Fibroblast of villous mesenchyme (primary cell): ENCODE measurements at regions not wholly inside any gene's neighbourhood (a gene's known extent, or its start where the extent isn't known, plus 50 kb on each side); places are given as distances from the start of the nearest gene placed in this dataset.

Experiments used
- DNase-seq: peaks from one replicate; pipeline ENCODE4 v3.0.0-alpha.2; 2010; ENCODE audit warnings: low read depth
- H3K4me3 ChIP-seq: 2 replicates; pipeline ENCODE4 v1.5.1; 2011; ENCODE audit warnings: low read depth, mild to moderate bottlenecking, low read length
- TF ChIP-seq, protein P1 (sequence below): IDR thresholded peaks from 2 replicates; pipeline ENCODE4 v1.5.1; 2012; ENCODE audit warnings: low read depth, mild to moderate bottlenecking, low read length; ENCODE audit not compliant: insufficient read depth

DNA sequence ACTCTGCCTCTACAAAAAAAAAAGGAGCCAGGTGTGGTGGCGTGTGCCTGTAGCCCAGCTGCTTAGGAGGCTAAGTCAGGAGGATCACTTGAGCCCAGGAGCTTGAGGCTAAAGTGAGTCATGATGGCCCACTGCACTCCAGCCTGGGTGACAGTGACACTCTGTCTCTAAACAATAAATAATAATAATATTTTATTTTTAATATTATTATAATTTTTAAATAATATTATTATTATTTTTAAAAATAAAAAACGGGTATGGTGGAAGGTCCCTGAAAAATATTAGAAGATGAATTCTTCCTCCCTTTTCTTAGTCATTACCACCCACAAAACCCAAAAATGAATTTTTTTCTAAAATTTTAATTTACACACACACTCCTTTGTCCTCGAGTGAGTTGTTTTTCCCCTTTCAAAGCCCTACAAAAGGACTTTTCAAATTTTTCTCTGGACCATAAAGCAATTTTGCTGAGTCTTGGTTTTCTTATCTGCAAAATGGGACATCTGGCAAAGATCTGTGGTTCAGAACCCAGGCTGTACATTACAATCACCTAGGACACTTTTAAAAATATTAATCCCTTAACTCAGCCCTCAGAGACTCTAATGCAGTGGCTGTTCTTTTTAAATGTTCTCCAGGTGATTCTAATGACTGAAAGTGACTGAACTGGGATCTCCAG lies 174.0 kb upstream of the NEBL start:
- TF ChIP-seq, protein P1, sequence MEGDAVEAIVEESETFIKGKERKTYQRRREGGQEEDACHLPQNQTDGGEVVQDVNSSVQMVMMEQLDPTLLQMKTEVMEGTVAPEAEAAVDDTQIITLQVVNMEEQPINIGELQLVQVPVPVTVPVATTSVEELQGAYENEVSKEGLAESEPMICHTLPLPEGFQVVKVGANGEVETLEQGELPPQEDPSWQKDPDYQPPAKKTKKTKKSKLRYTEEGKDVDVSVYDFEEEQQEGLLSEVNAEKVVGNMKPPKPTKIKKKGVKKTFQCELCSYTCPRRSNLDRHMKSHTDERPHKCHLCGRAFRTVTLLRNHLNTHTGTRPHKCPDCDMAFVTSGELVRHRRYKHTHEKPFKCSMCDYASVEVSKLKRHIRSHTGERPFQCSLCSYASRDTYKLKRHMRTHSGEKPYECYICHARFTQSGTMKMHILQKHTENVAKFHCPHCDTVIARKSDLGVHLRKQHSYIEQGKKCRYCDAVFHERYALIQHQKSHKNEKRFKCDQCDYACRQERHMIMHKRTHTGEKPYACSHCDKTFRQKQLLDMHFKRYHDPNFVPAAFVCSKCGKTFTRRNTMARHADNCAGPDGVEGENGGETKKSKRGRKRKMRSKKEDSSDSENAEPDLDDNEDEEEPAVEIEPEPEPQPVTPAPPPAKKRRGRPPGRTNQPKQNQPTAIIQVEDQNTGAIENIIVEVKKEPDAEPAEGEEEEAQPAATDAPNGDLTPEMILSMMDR, result no peak
- H3K4me3 ChIP-seq, result no peak overlapping the region
- DNase-seq, result no peak

DNA sequence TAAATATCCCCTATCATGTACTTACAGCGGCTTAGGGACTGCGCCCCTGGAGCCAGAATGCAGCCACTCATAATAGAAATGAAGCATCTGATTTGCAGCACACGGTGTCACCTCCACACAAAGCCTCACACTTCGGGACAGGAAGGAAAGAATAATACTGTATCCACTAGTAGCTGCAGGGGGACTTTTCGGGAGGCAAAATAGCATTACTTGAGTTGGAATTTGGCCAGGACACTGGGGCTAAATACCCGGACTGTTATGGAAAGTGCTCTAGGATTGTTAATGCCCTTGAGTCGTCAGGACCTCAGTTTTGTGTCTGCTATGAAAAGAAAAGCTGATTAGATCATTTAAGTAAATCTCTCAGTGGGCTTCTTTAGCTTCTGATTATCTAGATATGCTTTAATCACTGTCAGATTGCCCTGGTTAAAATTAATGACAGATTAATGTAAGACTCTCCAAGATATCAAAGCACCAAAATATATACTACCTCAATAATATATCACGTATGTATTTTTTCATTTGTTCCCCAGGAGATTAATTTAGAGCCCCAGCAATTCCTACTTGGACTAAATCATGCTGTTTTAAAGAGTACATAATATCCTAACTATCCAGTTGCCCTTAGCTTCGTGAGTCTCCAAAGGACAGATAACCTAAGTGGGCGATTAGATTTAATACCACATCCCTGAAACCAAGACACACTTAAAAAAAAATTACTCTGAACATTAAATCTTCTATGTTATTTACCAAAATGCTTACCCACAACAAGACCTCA lies 173.0 kb upstream of the NEBL start:
- H3K4me3 ChIP-seq, result no peak overlapping the region
- DNase-seq, result no peak
- TF ChIP-seq, protein P1, result no peak

DNA sequence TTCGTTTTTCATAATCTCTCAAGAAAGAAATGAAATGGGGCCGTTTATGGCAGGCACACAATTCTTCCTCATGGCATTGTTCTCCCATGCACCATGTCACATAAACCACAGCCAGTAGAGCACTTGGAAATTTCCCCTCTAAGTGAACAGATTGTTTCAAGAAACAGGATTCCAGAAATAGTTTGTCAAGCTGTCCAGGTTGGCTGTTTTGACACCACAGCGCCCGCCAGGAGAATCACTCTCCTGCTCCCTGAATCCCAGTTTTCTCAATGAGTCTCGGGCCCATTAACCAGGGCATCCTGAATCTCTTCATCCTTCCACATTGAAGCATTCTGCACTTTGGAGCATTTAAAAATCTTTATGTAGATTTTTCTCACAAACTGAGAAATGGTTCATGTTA lies 172.2 kb upstream of the NEBL start:
- no peak for DNase-seq
- H3K4me3 ChIP-seq, result no peak overlapping the region
- TF ChIP-seq, protein P1, result no peak

DNA sequence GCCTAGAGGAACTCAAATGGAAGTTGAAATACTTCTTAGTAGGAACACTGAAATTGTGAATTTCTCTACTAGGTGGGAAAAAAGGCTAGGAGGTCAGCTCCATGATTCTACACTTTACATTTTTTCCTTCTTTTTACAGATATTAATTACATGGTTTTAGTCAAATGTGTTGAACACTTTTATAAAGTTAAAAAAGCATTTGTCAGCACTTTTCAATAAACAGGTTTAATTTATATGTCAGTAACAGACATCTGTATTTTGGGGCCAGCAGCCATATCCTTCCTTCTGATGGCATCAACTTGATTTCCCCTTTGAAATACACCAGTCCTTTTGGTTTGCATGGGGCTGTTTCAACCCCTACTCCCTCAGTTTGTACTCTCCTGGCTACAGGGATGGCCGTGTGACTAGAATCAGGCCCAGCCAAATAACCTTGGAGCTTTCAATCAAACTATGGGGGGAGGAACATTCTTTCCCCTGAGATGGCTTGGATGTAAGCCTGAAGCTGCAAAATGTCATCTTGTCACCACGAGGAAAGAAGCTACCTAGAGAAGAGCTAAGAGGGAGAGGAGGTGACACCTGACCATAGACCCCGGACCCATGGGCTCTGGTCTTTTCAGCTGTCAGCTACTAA lies 171.0 kb upstream of the NEBL start:
- TF ChIP-seq, protein P1, result no peak
- no peak for DNase-seq
- no peak overlapping the region for H3K4me3 ChIP-seq

DNA sequence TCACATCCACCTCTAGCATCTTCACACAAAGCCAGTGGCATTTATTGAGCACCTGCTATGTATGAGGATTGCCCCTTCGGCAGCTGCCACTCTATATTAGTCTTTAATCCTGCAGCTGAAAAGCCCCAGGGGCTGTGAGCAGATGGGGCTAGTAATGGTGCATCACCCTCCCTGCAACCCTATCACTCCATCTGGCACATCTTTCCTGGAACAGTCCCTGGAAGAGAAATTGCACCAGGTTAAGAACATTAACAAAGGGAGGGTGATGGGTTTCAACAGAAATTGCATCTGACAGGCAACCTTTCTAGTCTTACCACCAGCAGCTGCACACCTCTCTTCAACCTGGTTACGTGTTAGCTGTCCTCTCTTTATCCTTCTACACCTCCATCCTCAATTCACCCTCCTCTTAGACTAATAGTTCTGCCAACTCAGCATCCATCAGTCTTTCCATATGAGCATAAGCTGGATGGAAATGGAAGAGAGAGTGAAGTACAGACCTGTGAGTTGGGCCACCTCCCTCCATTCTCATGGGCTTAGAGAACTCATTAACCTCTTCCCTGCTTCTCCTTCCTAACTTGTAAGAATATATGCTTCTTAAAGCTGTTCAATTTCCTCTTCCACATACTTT lies 168.6 kb upstream of the NEBL start:
- DNase-seq, result no peak
- TF ChIP-seq, protein P1, result no peak
- H3K4me3 ChIP-seq, result no peak overlapping the region

DNA sequence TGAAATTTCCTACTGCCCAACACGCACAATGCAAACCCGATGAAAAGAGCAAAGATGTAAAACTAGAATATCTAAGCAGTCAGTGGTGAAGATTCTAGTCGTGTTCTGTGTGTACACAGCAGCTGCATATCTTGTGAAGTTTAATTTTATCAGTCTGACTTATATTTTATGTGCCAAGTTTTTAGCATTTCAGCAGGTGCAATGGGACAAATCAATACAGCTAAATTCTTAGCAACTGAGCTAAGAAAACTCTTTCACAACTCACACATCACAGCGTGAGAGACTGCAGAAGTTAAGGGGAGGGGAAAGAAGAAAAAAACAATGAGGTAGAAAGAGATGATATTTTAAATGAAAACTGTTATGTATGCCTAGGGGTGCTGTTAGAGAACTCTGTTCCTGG lies 164.9 kb upstream of the NEBL start:
- no peak for DNase-seq
- TF ChIP-seq, protein P1, result no peak
- no peak overlapping the region for H3K4me3 ChIP-seq
